HepG2 (cell line): ENCODE measurements at regions not wholly inside any gene's neighbourhood (a gene's known extent, or its start where the extent isn't known, plus 50 kb on each side); places are given as distances from the start of the nearest gene placed in this dataset.

Source experiments
- ATAC-seq: fragments of 200-7000 bp; cut with Tn5 transposase; 3 replicates; pipeline ENCODE4 v1.9.1; 2020; ENCODE audit warnings: mild to moderate bottlenecking, moderate library complexity
- BruUV-seq: library from RNA; stranded (reverse); fragments of 400-500 nt; replicated peaks from 2 replicates; lab custom pipeline; 2021; lab: Mats Ljungman, UMichigan
- CTCF ChIA-PET: fragments of 300-600 bp; formaldehyde crosslinking; extraction: SDS; loops from one replicate; lab custom pipeline; 2021; ENCODE audit warnings: low total read pairs, inconsistent platforms, low intra/inter-chr PET ratio; lab: Yijun Ruan, JAX
- POLR2A ChIA-PET: fragments of 350-600 bp; sonication (Branson Sonifier 250); formaldehyde crosslinking; loops from one replicate; lab custom pipeline; 2020; ENCODE audit warnings: antibody characterized with exemption, inconsistent platforms; lab: Yijun Ruan, JAX
- DNase-seq: peaks from one replicate; pipeline ENCODE4 v3.0.0-alpha.2; 2015; ENCODE audit warnings: low spot score
- FAIRE-seq: peaks from 3 replicates; lab custom pipeline; 2011; peaks lifted over from hg19 to GRCh38; lab: Jason Lieb, UNC
- H2AFZ ChIP-seq: one replicate; pipeline ENCODE4 v1.6.1; 2011; ENCODE audit warnings: low read length, inconsistent platforms
- H3K27ac ChIP-seq: fragments of 300-600 bp; 3 replicates; pipeline ENCODE4 v1.8.0; 2011; ENCODE audit warnings: mixed run types, mild to moderate bottlenecking, mixed read lengths, low read length, inconsistent platforms; ENCODE audit not compliant: insufficient read depth; ENCODE audit errors: extremely low read length
- H3K27me3 ChIP-seq, 2 experiments: fragments of 200-600 bp in 1 of 2; 2 replicates in 1 of 2; 3 replicates in 1 of 2; pipeline versions ENCODE4 v1.6.0 to v1.8.0; 2011; ENCODE audit warnings: low read length in 2 of 2, mild to moderate bottlenecking in 2 of 2, moderate library complexity in 2 of 2, inconsistent platforms in 1 of 2; ENCODE audit not compliant: insufficient read depth in 2 of 2, control insufficient read depth in 1 of 2
- H3K36me3 ChIP-seq, 2 experiments: fragments of 200-600 bp in 1 of 2; replicated peaks in 1 of 2; 2 replicates in 1 of 2; 3 replicates in 1 of 2; pipeline versions ENCODE4 v1.5.1 to v1.8.0; 2011; ENCODE audit warnings: low read length in 2 of 2, inconsistent platforms in 1 of 2; ENCODE audit not compliant: insufficient read depth in 2 of 2, control insufficient read depth in 1 of 2
- H3K4me1 ChIP-seq: 2 replicates; pipeline ENCODE4 v1.5.1; 2012; ENCODE audit warnings: low read length, inconsistent platforms; ENCODE audit not compliant: insufficient read depth
- H3K4me2 ChIP-seq: 2 replicates; pipeline ENCODE4 v1.6.0; 2011; ENCODE audit warnings: low read depth, low read length, inconsistent platforms
- H3K4me3 ChIP-seq, 3 experiments: fragments of 200-600 bp in 1 of 3; sonication (generic), shearing (Covaris generic) in 1 of 3; replicated peaks in 1 of 3; 2 replicates each; pipeline ENCODE4 v1.5.1; 2011 to 2016; ENCODE audit warnings: low read length in 3 of 3, inconsistent platforms in 2 of 3, low read depth in 2 of 3, mild to moderate bottlenecking in 2 of 3, control low read depth in 1 of 3, mixed read lengths in 1 of 3; ENCODE audit not compliant: insufficient read depth in 1 of 3
- H3K79me2 ChIP-seq: one replicate; pipeline ENCODE4 v1.6.1; 2011; ENCODE audit warnings: low read length, inconsistent platforms; ENCODE audit not compliant: insufficient read depth
- H3K9ac ChIP-seq: 2 replicates; pipeline ENCODE4 v1.6.0; 2011; ENCODE audit warnings: mild to moderate bottlenecking, low read depth, low read length, inconsistent platforms; ENCODE audit not compliant: insufficient read depth
- H3K9me3 ChIP-seq: 2 replicates; pipeline ENCODE4 v1.5.1; 2012; ENCODE audit warnings: mild to moderate bottlenecking, low read length
- H4K20me1 ChIP-seq: 2 replicates; pipeline ENCODE4 v1.6.0; 2011; ENCODE audit warnings: inconsistent platforms, mild to moderate bottlenecking, low read length, moderate library complexity; ENCODE audit not compliant: insufficient read depth
- CAMTA2 ChIP-seq: sonication (generic); formaldehyde crosslinking; IDR thresholded peaks from 2 replicates; pipeline ENCODE4 v1.4.0; 2020; ENCODE audit warnings: mild to moderate bottlenecking, missing genetic modification reagents, borderline replicate concordance
- HINFP ChIP-seq: sonication (generic); formaldehyde crosslinking; IDR thresholded peaks from 2 replicates; pipeline ENCODE4 v1.4.0; 2020; ENCODE audit warnings: low read depth, mild to moderate bottlenecking, missing genetic modification reagents
- SIN3A ChIP-seq: IDR thresholded peaks from 2 replicates; pipeline ENCODE4 v1.6.1; 2011; ENCODE audit warnings: low read depth, mild to moderate bottlenecking, control low read depth, low read length, borderline replicate concordance
- SIX4 ChIP-seq: sonication (generic); formaldehyde crosslinking; IDR thresholded peaks from 2 replicates; pipeline ENCODE4 v1.4.0; 2020; ENCODE audit warnings: missing genetic modification reagents
- ZBTB14 ChIP-seq: sonication (generic); formaldehyde crosslinking; IDR thresholded peaks from 2 replicates; pipeline ENCODE4 v1.4.0; 2020; ENCODE audit warnings: missing genetic modification reagents
- ZBTB21 ChIP-seq: sonication (generic); formaldehyde crosslinking; IDR thresholded peaks from 2 replicates; pipeline ENCODE4 v1.4.0; 2020; ENCODE audit warnings: missing genetic modification reagents
- ZBTB43 ChIP-seq: sonication (generic); formaldehyde crosslinking; conservative IDR thresholded peaks from 2 replicates; pipeline ENCODE4 v1.4.0; 2020; ENCODE audit warnings: missing genetic modification reagents
- ZNF10 ChIP-seq: sonication (generic); formaldehyde crosslinking; IDR thresholded peaks from 2 replicates; pipeline ENCODE4 v1.4.0; 2020; ENCODE audit warnings: mild to moderate bottlenecking, low read depth, missing genetic modification reagents, borderline replicate concordance
- ZNF468 ChIP-seq: sonication (generic); formaldehyde crosslinking; IDR thresholded peaks from 2 replicates; pipeline ENCODE4 v1.8.0; 2022; ENCODE audit warnings: mild to moderate bottlenecking, moderate library complexity, missing genetic modification reagents
- ZNF512B ChIP-seq: sonication (generic); formaldehyde crosslinking; IDR thresholded peaks from 2 replicates; pipeline ENCODE4 v1.5.1; 2020; ENCODE audit warnings: missing genetic modification reagents, mild to moderate bottlenecking, borderline replicate concordance
- ZNF558 ChIP-seq: sonication (generic); formaldehyde crosslinking; IDR thresholded peaks from 2 replicates; pipeline ENCODE4 v1.9.0; 2022; ENCODE audit warnings: mild to moderate bottlenecking, missing genetic modification reagents, borderline replicate concordance
- ZNF883 ChIP-seq: sonication (generic); formaldehyde crosslinking; IDR thresholded peaks from 2 replicates; pipeline ENCODE4 v1.5.1; 2020; ENCODE audit warnings: mild to moderate bottlenecking, missing genetic modification reagents; ENCODE audit errors: not compliant biosample characterization
- WGBS: methylation state at CpG from one replicate; pipeline ENCODE4 v1.1.6; 2017; ENCODE audit warnings: low lambda C conversion rate; 5-methylcytosine and 5-hydroxymethylcytosine counted together
- in situ Hi-C: cut with HindIII; loops from 2 replicates; pipeline ENCODE4 v1.10.0; 2017; ENCODE audit warnings: low pct_unique_long_range_greater_than_20kb; ENCODE audit not compliant: extremely low pct_ligation_motif_present
- intact Hi-C: fragments of 100-400 bp; cut with micrococcal nuclease; formaldehyde crosslinking; loops from one replicate; pipeline ENCODE4 v1.10.0; 2022; ENCODE audit not compliant: unreplicated experiment

GRCh38 chr4:31156221-31156620 lies 436.1 kb downstream of the PCDH7 start:
- FAIRE-seq (no peak), ATAC-seq (no peak), DNase-seq (no peak)
- intact Hi-C loops (no loop called here), in situ Hi-C loops (no loop called here)
- 0% methylated on average over 1 of the region's 1 CpG for WGBS
- ChIA-PET POLR2A (no interaction called here), CTCF (no interaction called here)
- H3K9ac ChIP-seq: no peak overlapping the region
- H3K27ac ChIP-seq: no peak overlapping the region
- H3K27me3 ChIP-seq: no peaks in the 10 kb centered on the region
- no peak overlapping the region for H2AFZ ChIP-seq
- no peaks in the 10 kb centered on the region for H4K20me1 ChIP-seq
- no peak overlapping the region for H3K4me2 ChIP-seq
- BruUV-seq: no TSS peak
- no peak for TF ChIP-seq ZNF512B (CRISPR knock-in tag)
- no peak for TF ChIP-seq ZBTB14 (CRISPR knock-in tag)
- no peak for TF ChIP-seq SIX4
- H3K36me3 ChIP-seq: no peaks in the 10 kb centered on the region
- H3K79me2 ChIP-seq: no peaks in the 10 kb centered on the region
- H3K4me3 ChIP-seq: no peak overlapping the region
- no peaks in the 10 kb centered on the region for H3K4me1 ChIP-seq
- H3K9me3 ChIP-seq: no peaks in the 10 kb centered on the region

GRCh38 chr4:31160146-31160545 lies 440.0 kb downstream of the PCDH7 start:
- no peak for ATAC-seq
- Histone ChIP-seq H3K9ac (no peak overlapping the region), H2AFZ (no peak overlapping the region), H4K20me1 (no peaks in the 10 kb centered on the region), H3K36me3 (no peaks in the 10 kb centered on the region), H3K4me3 (no peak overlapping the region), H3K27ac (no peak overlapping the region), H3K79me2 (no peaks in the 10 kb centered on the region), H3K4me2 (no peak overlapping the region), H3K9me3 (no peaks in the 10 kb centered on the region), H3K4me1 (no peaks in the 10 kb centered on the region), H3K27me3 (no peaks in the 10 kb centered on the region)
- WGBS: 3% methylated on average over 3 of the region's 3 CpGs
- intact Hi-C loops (no loop called here), in situ Hi-C loops (no loop called here)
- no TSS peak for BruUV-seq
- FAIRE-seq: no peak
- DNase-seq: no peak
- ChIA-PET POLR2A (no interaction called here), CTCF (no interaction called here)
- TF ChIP-seq ZBTB43 (no peak), ZBTB21 (CRISPR knock-in tag) (no peak), ZNF558 (no peak), CAMTA2 (CRISPR knock-in tag) (no peak), ZNF10 (no peak), ZNF883 (CRISPR knock-in tag) (no peak), SIN3A (no peak), HINFP (CRISPR knock-in tag) (no peak), ZNF468 (CRISPR knock-in tag) (no peak)
